ENCODE measurements at regions not wholly inside any gene's neighbourhood (a gene's known extent, or its start where the extent isn't known, plus 50 kb on each side); places are given as distances from the start of the nearest gene placed in this dataset.

- Histone ChIP-seq H3K4me3 (ENCODE audit: low read length) (no peak overlapping the region), H3F3A (ENCODE audit: low read length, unreplicated experiment) (no peaks in the 10 kb centered on the region), H3K9ac (ENCODE audit: low read length) (no peak overlapping the region), H3K4me1 (ENCODE audit: insufficient read depth, low read length) (0 out of 2 replicates have a peak, but pooled peaks cover 3% of the 10 kb centered on the region), H3K36me3 (ENCODE audit: low read depth, low read length) (no peaks in the 10 kb centered on the region), H3K79me2 (ENCODE audit: low read length) (no peaks in the 10 kb centered on the region), H3K9me3 (ENCODE audit: low read length) (no peaks in the 10 kb centered on the region), H2AFZ (ENCODE audit: low read length) (no peak overlapping the region), H3K27ac (ENCODE audit: low read length) (peak overlapping the region; percentile 32), H4K20me1 (ENCODE audit: low read length) (no peaks in the 10 kb centered on the region), H3K27me3 (ENCODE audit: low read length) (peaks cover 20% of the 10 kb centered on the region), H3K9me2 (replicated peaks; ENCODE audit: low read length) (no peaks in the 10 kb centered on the region), H3K4me2 (ENCODE audit: low read length) (0 out of 2 replicates have a peak overlapping the region, but pooled peaks have one; percentile 32)
- ChIA-PET POLR2A (ENCODE audit: unreplicated experiment) (interaction anchor here (0.6 kb wide), 1 partner anchor 1772 kb away, joined by 14 read pairs; no protein-coding TSS in a partner anchor), CTCF (no interaction called here)
- TF ChIP-seq CTCF (conservative IDR thresholded peaks at IDR 0.05; ENCODE audit: low read depth, low read length) (no peak), EZH2 (IDR thresholded peaks at IDR 0.05; ENCODE audit: low read length, unreplicated experiment) (no peak), EZH2phosphoT487 (IDR thresholded peaks at IDR 0.05; ENCODE audit: borderline replicate concordance, low read length) (no peak)
- peak; percentile 72 for ATAC-seq
- no TSS peak for BruUV-seq (replicated peaks)
- intact Hi-C loops (cut with micrococcal nuclease): no loop called here
- peak; percentile 66 for DNase-seq
Observed at GRCh38 chr4:24321131-24321530, 263.2 kb downstream of the DHX15 start.

- H3K27ac ChIP-seq (ENCODE audit: low read length): no peak overlapping the region
- H3K36me3 ChIP-seq (ENCODE audit: low read depth, low read length): no peaks in the 10 kb centered on the region
- ATAC-seq (no peak), DNase-seq (no peak)
- BruUV-seq (replicated peaks): no TSS peak
- H3K27me3 ChIP-seq (ENCODE audit: low read length): peaks cover 20% of the 10 kb centered on the region
- no peak overlapping the region for H3K4me2 ChIP-seq (ENCODE audit: low read length)
- H3F3A ChIP-seq (ENCODE audit: low read length, unreplicated experiment): no peaks in the 10 kb centered on the region
- no peak overlapping the region for H3K4me3 ChIP-seq (ENCODE audit: low read length)
- H3K9ac ChIP-seq (ENCODE audit: low read length): no peak overlapping the region
- H3K9me2 ChIP-seq (replicated peaks; ENCODE audit: low read length): no peaks in the 10 kb centered on the region
- intact Hi-C loops (cut with micrococcal nuclease): no loop called here
- H3K9me3 ChIP-seq (ENCODE audit: low read length): no peaks in the 10 kb centered on the region
- 0 out of 2 replicates have a peak, but pooled peaks cover 3% of the 10 kb centered on the region for H3K4me1 ChIP-seq (ENCODE audit: insufficient read depth, low read length)
- H4K20me1 ChIP-seq (ENCODE audit: low read length): no peaks in the 10 kb centered on the region
- TF ChIP-seq EZH2 (IDR thresholded peaks at IDR 0.05; ENCODE audit: low read length, unreplicated experiment) (no peak), CTCF (conservative IDR thresholded peaks at IDR 0.05; ENCODE audit: low read depth, low read length) (no peak), EZH2phosphoT487 (IDR thresholded peaks at IDR 0.05; ENCODE audit: borderline replicate concordance, low read length) (no peak)
- ChIA-PET POLR2A (ENCODE audit: unreplicated experiment) (no interaction called here), CTCF (no interaction called here)
- no peak overlapping the region for H2AFZ ChIP-seq (ENCODE audit: low read length)
- no peaks in the 10 kb centered on the region for H3K79me2 ChIP-seq (ENCODE audit: low read length)
Observed at GRCh38 chr4:24319387-24319786, 265.0 kb downstream of the DHX15 start.

- CTCF ChIA-PET: no interaction called here
- BruUV-seq (replicated peaks): no TSS peak
- POLR2A ChIA-PET (ENCODE audit: unreplicated experiment): no interaction called here
Observed at GRCh38 chr4:24315056-24315455, 269.3 kb downstream of the DHX15 start.

More at GRCh38 chr4:24315056-24315455, 269.3 kb downstream of the DHX15 start:
- intact Hi-C loops (cut with micrococcal nuclease): no loop called here
- no peak overlapping the region for H3K27ac ChIP-seq (ENCODE audit: low read length)
- no peaks in the 10 kb centered on the region for H3F3A ChIP-seq (ENCODE audit: low read length, unreplicated experiment)
- DNase-seq: no peak
- H3K27me3 ChIP-seq (ENCODE audit: low read length): peaks cover 19% of the 10 kb centered on the region
- TF ChIP-seq EZH2 (IDR thresholded peaks at IDR 0.05; ENCODE audit: low read length, unreplicated experiment) (no peak), EZH2phosphoT487 (IDR thresholded peaks at IDR 0.05; ENCODE audit: borderline replicate concordance, low read length) (no peak), CTCF (conservative IDR thresholded peaks at IDR 0.05; ENCODE audit: low read depth, low read length) (no peak)
- no peak overlapping the region for H3K4me2 ChIP-seq (ENCODE audit: low read length)
- H3K9me3 ChIP-seq (ENCODE audit: low read length): no peaks in the 10 kb centered on the region
- H3K9ac ChIP-seq (ENCODE audit: low read length): no peak overlapping the region
- no peak for ATAC-seq
- no peak overlapping the region for H3K4me3 ChIP-seq (ENCODE audit: low read length)
- H3K79me2 ChIP-seq (ENCODE audit: low read length): no peaks in the 10 kb centered on the region
- H3K9me2 ChIP-seq (replicated peaks; ENCODE audit: low read length): no peaks in the 10 kb centered on the region
- H2AFZ ChIP-seq (ENCODE audit: low read length): no peak overlapping the region
- no peaks in the 10 kb centered on the region for H3K4me1 ChIP-seq (ENCODE audit: insufficient read depth, low read length)
- H4K20me1 ChIP-seq (ENCODE audit: low read length): no peaks in the 10 kb centered on the region
- H3K36me3 ChIP-seq (ENCODE audit: low read depth, low read length): no peaks in the 10 kb centered on the region
